ENCODE measurements at regions not wholly inside any gene's neighbourhood (a gene's known extent, or its start where the extent isn't known, plus 50 kb on each side); places are given as distances from the start of the nearest gene placed in this dataset.

- ChIA-PET CTCF (interaction anchor here (1.1 kb wide), 1 partner anchor 24 kb away, joined by 3 read pairs; no protein-coding TSS in a partner anchor), POLR2A (no interaction called here)
- Mint-ChIP-seq H3K27ac (no peak overlapping the region), H3K9me3 (no peaks in the 10 kb centered on the region), H3K27me3 (peaks cover 2% of the 10 kb centered on the region), H3K36me3 (ENCODE audit: low read depth) (no peaks in the 10 kb centered on the region), H3K4me1 (no peaks in the 10 kb centered on the region), H3K4me3 (no peak overlapping the region)
- DNase-seq, result no peak
These were observed 281.1 kb downstream of the PSAT1 start for GRCh38 chr9:78578072-78578471.

GRCh38 chr9:78582821-78583220 lies 285.9 kb downstream of the PSAT1 start:
- Mint-ChIP-seq H3K4me3 (no peak overlapping the region), H3K27ac (no peak overlapping the region), H3K4me1 (no peaks in the 10 kb centered on the region), H3K9me3 (no peaks in the 10 kb centered on the region), H3K27me3 (peaks cover 4% of the 10 kb centered on the region), H3K36me3 (ENCODE audit: low read depth) (no peaks in the 10 kb centered on the region)
- ChIA-PET POLR2A (no interaction called here), CTCF (no interaction called here)
- no peak for DNase-seq

DNA sequence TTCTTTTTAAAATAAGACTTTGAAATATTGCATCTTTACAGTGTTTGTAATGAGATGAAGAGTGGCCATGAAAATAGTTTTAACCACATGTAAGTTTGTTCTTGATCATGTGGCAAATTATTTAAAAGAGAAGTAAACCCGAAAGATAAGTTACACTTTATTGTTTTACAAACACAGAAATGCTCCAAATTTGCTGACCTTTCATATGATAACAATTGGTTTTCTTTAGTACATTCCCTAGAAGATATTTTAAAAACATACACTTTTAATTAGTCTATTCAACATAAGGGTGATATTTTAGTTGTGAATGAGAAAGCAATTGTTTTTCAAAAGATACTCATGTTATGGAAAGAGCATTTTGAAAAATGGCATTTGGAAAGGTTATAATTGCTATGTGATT lies 287.7 kb downstream of the PSAT1 start:
- Mint-ChIP-seq H3K4me1 (no peaks in the 10 kb centered on the region), H3K4me3 (no peak overlapping the region), H3K27ac (no peak overlapping the region), H3K36me3 (ENCODE audit: low read depth) (no peaks in the 10 kb centered on the region), H3K9me3 (no peaks in the 10 kb centered on the region), H3K27me3 (peaks cover 4% of the 10 kb centered on the region)
- ChIA-PET POLR2A (no interaction called here), CTCF (interaction anchor here (0.6 kb wide), 1 partner anchor 50 kb away, joined by 6 read pairs; no protein-coding TSS in a partner anchor)
- no peak for DNase-seq

- ChIA-PET CTCF (no interaction called here), POLR2A (no interaction called here)
- Mint-ChIP-seq H3K4me3 (no peak overlapping the region), H3K9me3 (no peaks in the 10 kb centered on the region), H3K36me3 (ENCODE audit: low read depth) (no peaks in the 10 kb centered on the region), H3K4me1 (no peaks in the 10 kb centered on the region), H3K27ac (no peak overlapping the region), H3K27me3 (peaks cover 4% of the 10 kb centered on the region)
- DNase-seq, result no peak
These were observed 289.0 kb downstream of the PSAT1 start for GRCh38 chr9:78585909-78586308.

DNA sequence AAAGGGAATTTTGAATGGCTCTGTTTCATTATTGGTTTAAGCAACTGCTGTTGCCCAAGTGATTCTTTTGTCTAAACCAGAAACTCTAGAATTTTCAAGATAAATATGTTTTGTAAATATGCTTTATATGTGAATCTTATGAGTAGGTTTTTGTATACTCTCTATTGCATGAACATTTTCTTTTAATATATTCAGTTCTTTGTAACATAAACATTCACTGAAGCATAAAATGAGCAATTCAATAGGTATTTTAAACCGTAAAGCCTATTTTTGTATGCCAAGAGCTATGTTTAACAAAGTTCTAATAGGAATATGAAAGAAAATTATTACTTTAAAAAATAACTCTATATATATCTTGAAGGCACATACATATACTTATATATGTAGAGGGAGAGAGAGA lies 293.1 kb downstream of the PSAT1 start:
- ChIA-PET POLR2A (no interaction called here), CTCF (no interaction called here)
- peaks cover 6% of the 10 kb centered on the region for H3K4me1 Mint-ChIP-seq
- H3K27me3 Mint-ChIP-seq, result peaks cover 2% of the 10 kb centered on the region
- no peaks in the 10 kb centered on the region for H3K36me3 Mint-ChIP-seq (ENCODE audit: low read depth)
- DNase-seq, result no peak
- no peak overlapping the region for H3K4me3 Mint-ChIP-seq
- no peak overlapping the region for H3K27ac Mint-ChIP-seq
- no peaks in the 10 kb centered on the region for H3K9me3 Mint-ChIP-seq

GRCh38 chr9:78592811-78593210 lies 295.9 kb downstream of the PSAT1 start:
- Mint-ChIP-seq H3K4me3 (no peak overlapping the region), H3K9me3 (no peaks in the 10 kb centered on the region), H3K27me3 (no peaks in the 10 kb centered on the region), H3K27ac (no peak overlapping the region), H3K4me1 (peaks cover 6% of the 10 kb centered on the region), H3K36me3 (ENCODE audit: low read depth) (no peaks in the 10 kb centered on the region)
- ChIA-PET CTCF (no interaction called here), POLR2A (no interaction called here)
- no peak for DNase-seq

DNA sequence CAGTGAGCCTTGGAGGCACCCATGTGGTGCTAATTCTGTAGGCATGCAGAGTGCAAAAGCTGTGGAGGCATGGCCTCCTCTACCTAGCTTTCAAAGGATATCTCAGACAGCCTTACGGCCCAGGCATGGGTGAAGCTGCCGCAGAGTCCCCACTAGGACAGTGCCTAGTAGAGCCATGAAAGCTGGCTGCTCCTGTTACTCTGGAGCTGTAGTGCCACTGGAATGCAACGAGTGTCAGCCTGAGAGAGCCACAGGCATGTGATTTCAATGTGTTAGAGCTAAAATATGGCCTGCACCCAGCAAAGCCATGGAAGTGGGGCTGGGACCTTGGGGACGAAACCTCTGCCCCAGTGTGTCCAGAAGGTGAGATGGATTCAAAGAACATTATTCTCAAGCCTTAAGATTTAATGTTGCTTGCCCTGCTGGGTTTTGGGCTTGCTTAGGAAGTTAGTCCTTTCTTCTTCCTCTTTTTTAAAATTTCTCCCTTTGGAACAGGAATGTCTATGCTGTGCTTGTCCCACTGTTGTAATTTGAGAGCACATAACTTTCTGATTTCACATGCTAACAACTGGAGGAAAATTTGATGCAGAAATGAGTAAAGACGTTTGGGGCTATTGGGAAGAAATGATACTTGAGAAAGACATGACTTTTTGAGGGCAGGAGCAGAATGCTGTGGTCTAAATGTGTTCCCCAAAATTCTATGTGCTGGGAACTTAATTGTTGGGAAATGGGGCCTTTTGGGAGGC lies 298.4 kb downstream of the PSAT1 start:
- CTCF ChIA-PET, result no interaction called here
- no peaks in the 10 kb centered on the region for H3K27me3 Mint-ChIP-seq
- no peak overlapping the region for H3K4me3 Mint-ChIP-seq
- H3K4me1 Mint-ChIP-seq, result peaks cover 6% of the 10 kb centered on the region
- DNase-seq, result no peak
- no peak overlapping the region for H3K27ac Mint-ChIP-seq
- H3K36me3 Mint-ChIP-seq (ENCODE audit: low read depth), result no peaks in the 10 kb centered on the region
- no peaks in the 10 kb centered on the region for H3K9me3 Mint-ChIP-seq
- POLR2A ChIA-PET, result no interaction called here

GRCh38 chr9:78596346-78596745 lies 299.4 kb downstream of the PSAT1 start:
- Mint-ChIP-seq H3K9me3 (no peaks in the 10 kb centered on the region), H3K4me3 (no peak overlapping the region), H3K27me3 (no peaks in the 10 kb centered on the region), H3K36me3 (ENCODE audit: low read depth) (no peaks in the 10 kb centered on the region), H3K4me1 (peaks cover 5% of the 10 kb centered on the region), H3K27ac (no peak overlapping the region)
- DNase-seq, result no peak
- CTCF ChIA-PET, result no interaction called here
- POLR2A ChIA-PET, result no interaction called here

DNA sequence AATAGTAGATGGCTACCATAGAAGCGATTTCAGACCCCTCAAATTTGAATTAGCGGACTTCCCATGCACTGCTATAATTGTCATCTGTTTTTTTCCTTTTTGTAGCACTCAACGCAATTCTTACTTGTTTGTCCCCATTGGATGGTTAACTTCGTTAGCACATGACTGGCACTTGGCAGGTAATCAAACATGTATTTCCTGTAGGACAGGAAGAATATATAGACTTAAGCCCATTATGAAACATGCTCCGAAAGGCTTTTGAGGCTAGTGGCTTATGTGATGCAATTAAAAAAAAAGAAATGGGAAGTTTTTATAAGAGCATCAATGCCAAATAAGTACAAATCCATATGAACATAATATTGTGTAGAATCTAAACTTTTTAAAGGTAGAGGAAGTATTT lies 301.2 kb downstream of the PSAT1 start:
- Mint-ChIP-seq H3K27me3 (no peaks in the 10 kb centered on the region), H3K36me3 (ENCODE audit: low read depth) (no peaks in the 10 kb centered on the region), H3K4me3 (no peak overlapping the region), H3K27ac (no peak overlapping the region), H3K9me3 (no peaks in the 10 kb centered on the region), H3K4me1 (no peaks in the 10 kb centered on the region)
- CTCF ChIA-PET, result no interaction called here
- DNase-seq, result no peak
- POLR2A ChIA-PET, result no interaction called here

DNA sequence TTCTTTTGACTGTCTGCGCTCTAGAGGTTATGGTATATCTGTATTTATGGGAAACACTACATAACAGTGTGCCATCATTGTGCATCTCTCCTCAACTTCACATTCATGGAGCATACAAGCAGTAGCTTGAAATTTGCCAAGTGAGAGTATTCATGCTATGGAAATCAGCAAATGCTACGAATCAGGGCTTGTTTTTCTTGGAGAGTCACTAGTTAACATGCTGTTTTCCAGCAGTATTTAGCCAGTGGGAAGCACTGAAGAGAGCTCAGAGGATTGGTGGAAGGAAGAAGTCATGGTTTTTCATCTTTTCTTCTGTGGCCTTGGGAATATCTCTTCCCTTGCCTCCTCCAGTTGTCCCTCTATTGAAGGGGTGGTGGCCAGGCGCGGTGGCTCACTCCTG lies 303.0 kb downstream of the PSAT1 start:
- DNase-seq, result no peak
- POLR2A ChIA-PET, result no interaction called here
- Mint-ChIP-seq H3K4me1 (no peaks in the 10 kb centered on the region), H3K36me3 (ENCODE audit: low read depth) (no peaks in the 10 kb centered on the region), H3K27ac (no peak overlapping the region), H3K4me3 (no peak overlapping the region), H3K27me3 (no peaks in the 10 kb centered on the region), H3K9me3 (no peaks in the 10 kb centered on the region)
- CTCF ChIA-PET, result no interaction called here

DNA sequence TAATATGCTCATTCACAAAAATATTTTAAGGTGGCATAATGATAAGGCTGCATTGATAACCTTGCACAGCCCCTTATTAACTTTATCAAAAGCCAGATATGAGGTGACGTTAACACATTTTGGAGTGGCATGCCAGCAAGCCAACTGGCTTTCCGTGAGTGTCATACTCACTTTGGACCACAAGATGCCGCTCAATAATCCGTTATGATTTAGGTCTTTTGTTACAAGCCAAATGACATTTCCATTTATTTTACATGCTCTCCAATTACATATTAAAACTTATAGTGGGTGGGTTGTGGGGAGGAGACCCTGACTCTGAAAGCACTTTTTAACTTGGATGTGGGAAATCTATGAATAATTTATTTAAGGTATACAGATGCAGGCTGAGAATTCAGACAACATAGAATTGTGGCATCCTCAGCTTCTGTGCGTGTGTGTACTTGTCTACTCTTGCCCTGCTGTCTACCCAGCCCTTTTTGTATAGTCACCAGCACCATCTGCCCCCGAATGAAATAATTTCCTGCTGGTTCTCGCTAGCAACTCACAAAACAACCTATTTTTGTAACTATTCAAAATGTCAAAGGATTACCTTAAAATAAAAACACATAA lies 305.1 kb downstream of the PSAT1 start:
- CTCF ChIA-PET, result no interaction called here

DNA sequence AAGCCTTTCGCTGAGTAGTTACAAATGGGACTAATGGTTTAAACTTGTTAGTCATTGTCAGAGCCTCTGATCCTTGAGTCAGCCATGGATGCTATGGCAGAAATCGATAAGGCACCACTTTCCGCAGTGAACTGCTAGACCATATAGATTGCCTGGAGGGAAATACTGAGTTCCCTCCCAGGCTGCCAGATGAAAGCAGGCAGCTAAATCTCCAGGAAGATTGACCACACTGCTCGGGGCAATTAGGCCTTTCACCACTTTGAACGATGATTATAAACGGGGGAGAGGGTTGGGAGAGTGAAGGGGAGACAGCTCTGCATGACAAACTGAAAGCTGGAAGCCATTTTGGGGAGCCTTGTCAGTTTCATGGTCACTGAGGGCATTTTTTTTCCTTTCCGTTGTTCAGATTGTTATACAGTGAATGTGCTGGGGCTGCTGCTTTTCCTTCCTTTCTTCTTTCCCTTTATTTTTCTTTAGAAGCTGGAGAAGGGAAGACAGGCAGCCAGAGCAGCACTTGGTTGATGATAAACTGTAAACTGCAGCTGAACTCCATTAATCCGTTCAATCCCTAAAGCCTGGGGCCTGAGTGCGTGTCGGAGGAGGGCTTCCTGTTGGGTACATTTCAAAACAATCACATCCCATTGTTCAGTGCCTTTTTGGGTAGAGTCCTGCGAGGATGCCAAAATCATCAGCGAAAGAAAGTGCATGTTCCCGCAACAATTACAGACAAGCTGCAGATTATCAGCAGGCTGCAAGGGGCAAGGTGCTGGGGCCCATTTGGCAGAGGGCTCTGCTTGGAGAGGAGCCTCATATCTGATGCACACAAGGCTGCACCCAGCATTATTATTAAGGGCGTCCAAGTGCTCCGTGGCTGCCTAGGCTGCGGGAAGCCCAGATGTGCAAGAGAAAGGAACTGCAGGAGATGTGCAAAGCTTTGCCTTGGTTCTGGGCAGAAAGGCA lies 308.4 kb downstream of the PSAT1 start:
- H3K4me1 Mint-ChIP-seq, result no peaks in the 10 kb centered on the region
- ChIA-PET POLR2A (no interaction called here), CTCF (no interaction called here)
- no peak for DNase-seq
- no peaks in the 10 kb centered on the region for H3K9me3 Mint-ChIP-seq
- no peak overlapping the region for H3K27ac Mint-ChIP-seq
- no peak overlapping the region for H3K4me3 Mint-ChIP-seq
- no peaks in the 10 kb centered on the region for H3K36me3 Mint-ChIP-seq (ENCODE audit: low read depth)
- no peaks in the 10 kb centered on the region for H3K27me3 Mint-ChIP-seq

More for the DNA sequence above, 305.1 kb downstream of the PSAT1 start:
- Mint-ChIP-seq H3K4me1 (no peaks in the 10 kb centered on the region), H3K36me3 (ENCODE audit: low read depth) (no peaks in the 10 kb centered on the region), H3K27me3 (no peaks in the 10 kb centered on the region), H3K4me3 (no peak overlapping the region), H3K27ac (no peak overlapping the region), H3K9me3 (no peaks in the 10 kb centered on the region)
- POLR2A ChIA-PET, result no interaction called here
- peak; percentile 33 for DNase-seq

DNA sequence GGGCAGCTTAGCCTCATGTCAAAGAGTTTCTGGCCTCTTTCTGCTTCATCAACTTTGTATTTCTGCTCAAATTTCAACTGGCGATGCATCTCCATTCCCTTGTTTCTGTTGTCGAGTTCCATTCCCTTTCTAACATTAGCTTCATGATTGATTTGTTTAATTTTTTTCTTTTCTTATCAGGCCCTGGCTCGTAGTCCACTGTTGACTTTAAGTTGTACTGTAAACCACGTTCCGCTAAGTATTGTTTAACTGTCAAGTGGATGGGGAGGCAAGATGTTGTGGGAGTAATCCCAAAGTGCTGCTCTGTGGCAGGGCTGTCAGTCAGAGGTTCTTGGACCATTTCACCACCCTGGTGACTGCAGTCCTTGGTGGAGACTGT lies 309.1 kb downstream of the PSAT1 start:
- Mint-ChIP-seq H3K4me1 (no peaks in the 10 kb centered on the region), H3K9me3 (no peaks in the 10 kb centered on the region), H3K4me3 (no peak overlapping the region), H3K27ac (no peak overlapping the region), H3K36me3 (ENCODE audit: low read depth) (no peaks in the 10 kb centered on the region), H3K27me3 (no peaks in the 10 kb centered on the region)
- no peak for DNase-seq
- POLR2A ChIA-PET, result no interaction called here
- CTCF ChIA-PET, result no interaction called here
